K562 (cell line): ENCODE measurements at regions not wholly inside any gene's neighbourhood (a gene's known extent, or its start where the extent isn't known, plus 50 kb on each side); places are given as distances from the start of the nearest gene placed in this dataset.
A peak's percentile ranks its signal among the peaks of the same experiment; 100 is the strongest.

Experiments used
- BHLHE40 ChIP-seq: IDR thresholded peaks from 2 replicates; pipeline ENCODE4 v1.6.1; 2011; ENCODE audit warnings: low read length, improper control_type of control experiment
- COPS2 ChIP-seq: fragments of 450-650 bp; conservative IDR thresholded peaks from 2 replicates; pipeline ENCODE4 v1.6.1; 2016; ENCODE audit warnings: mild to moderate bottlenecking, moderate library complexity
- HDAC1 ChIP-seq, 2 experiments: fragments of 450-650 bp; IDR thresholded peaks; 2 replicates each; pipeline ENCODE4 v1.6.1; 2016 to 2017; ENCODE audit warnings: inconsistent platforms in 1 of 2, mild to moderate bottlenecking in 1 of 2, moderate library complexity in 1 of 2
- HEY1 ChIP-seq: fragments of 250-450 bp; sonication (Bioruptor Pico); IDR thresholded peaks from 2 replicates; pipeline ENCODE4 v1.5.0; 2020; ENCODE audit warnings: mild to moderate bottlenecking, moderate library complexity, borderline replicate concordance
- POLR2H ChIP-seq: IDR thresholded peaks from 2 replicates; pipeline ENCODE4 v1.6.1; 2016; ENCODE audit warnings: missing genetic modification characterization, low read depth, mild to moderate bottlenecking, control low read depth, missing compliant biosample characterization, moderate library complexity
- RBM25 ChIP-seq: fragments of 200-400 bp; formaldehyde crosslinking; IDR thresholded peaks from 2 replicates; pipeline ENCODE4 v1.6.1; 2018; ENCODE audit warnings: low read length, low read depth, moderate library complexity; ENCODE audit not compliant: severe bottlenecking
- SMC3 ChIP-seq: conservative IDR thresholded peaks from 2 replicates; pipeline ENCODE4 v1.6.1; 2011; ENCODE audit warnings: low read depth, low read length, improper control_type of control experiment; ENCODE audit not compliant: insufficient read depth
- TBL1XR1 ChIP-seq, 2 experiments: IDR thresholded peaks; 2 replicates each; pipeline ENCODE4 v1.6.1; 2012; ENCODE audit warnings: improper control_type of control experiment in 2 of 2, low read length in 2 of 2, mild to moderate bottlenecking in 1 of 2
- TOE1 ChIP-seq, 2 experiments: fragments of 450-650 bp in 1 of 2; sonication (generic) in 1 of 2; formaldehyde crosslinking in 1 of 2; IDR thresholded peaks; 2 replicates each; pipeline versions ENCODE4 v1.7.1 to v1.8.0; 2016 to 2022; ENCODE audit warnings: borderline replicate concordance in 2 of 2, mild to moderate bottlenecking in 2 of 2, antibody characterized with exemption in 1 of 2, inconsistent platforms in 1 of 2, low read depth in 1 of 2, missing genetic modification reagents in 1 of 2, moderate library complexity in 1 of 2
- ZNF12 ChIP-seq: sonication (generic); formaldehyde crosslinking; IDR thresholded peaks from 2 replicates; pipeline ENCODE4 v1.4.0; 2020; ENCODE audit warnings: mild to moderate bottlenecking, missing genetic modification reagents
- ZNF140 ChIP-seq: fragments of 250-450 bp; sonication (Bioruptor Pico); IDR thresholded peaks from 2 replicates; pipeline ENCODE4 v1.8.0; 2021; ENCODE audit warnings: moderate library complexity, mild to moderate bottlenecking, inconsistent platforms
- ZNF217 ChIP-seq: sonication (generic); formaldehyde crosslinking; IDR thresholded peaks from 2 replicates; pipeline ENCODE4 v1.8.0; 2022; ENCODE audit warnings: mild to moderate bottlenecking, missing genetic modification reagents
- TF ChIP-seq, protein P1 (sequence below): sonication (generic); formaldehyde crosslinking; IDR thresholded peaks from 2 replicates; pipeline ENCODE4 v1.8.1; 2023; ENCODE audit warnings: missing genetic modification reagents, mild to moderate bottlenecking, borderline replicate concordance
- TF ChIP-seq, protein P2 (sequence below): fragments of 250-450 bp; sonication (Bioruptor Pico); IDR thresholded peaks from 2 replicates; pipeline ENCODE4 v1.8.0; 2021; ENCODE audit warnings: moderate library complexity, mild to moderate bottlenecking, inconsistent platforms
- TF ChIP-seq, protein P3 (sequence below): sonication (generic); formaldehyde crosslinking; IDR thresholded peaks from 2 replicates; pipeline ENCODE4 v1.8.0; 2022; ENCODE audit warnings: mild to moderate bottlenecking, missing genetic modification reagents
- TF ChIP-seq, protein P4 (sequence below): IDR thresholded peaks from 3 replicates; pipeline ENCODE4 v1.6.1; 2011; ENCODE audit warnings: borderline replicate concordance, mild to moderate bottlenecking, moderate library complexity; ENCODE audit not compliant: insufficient read length; ENCODE audit errors: extremely low read depth

DNA sequence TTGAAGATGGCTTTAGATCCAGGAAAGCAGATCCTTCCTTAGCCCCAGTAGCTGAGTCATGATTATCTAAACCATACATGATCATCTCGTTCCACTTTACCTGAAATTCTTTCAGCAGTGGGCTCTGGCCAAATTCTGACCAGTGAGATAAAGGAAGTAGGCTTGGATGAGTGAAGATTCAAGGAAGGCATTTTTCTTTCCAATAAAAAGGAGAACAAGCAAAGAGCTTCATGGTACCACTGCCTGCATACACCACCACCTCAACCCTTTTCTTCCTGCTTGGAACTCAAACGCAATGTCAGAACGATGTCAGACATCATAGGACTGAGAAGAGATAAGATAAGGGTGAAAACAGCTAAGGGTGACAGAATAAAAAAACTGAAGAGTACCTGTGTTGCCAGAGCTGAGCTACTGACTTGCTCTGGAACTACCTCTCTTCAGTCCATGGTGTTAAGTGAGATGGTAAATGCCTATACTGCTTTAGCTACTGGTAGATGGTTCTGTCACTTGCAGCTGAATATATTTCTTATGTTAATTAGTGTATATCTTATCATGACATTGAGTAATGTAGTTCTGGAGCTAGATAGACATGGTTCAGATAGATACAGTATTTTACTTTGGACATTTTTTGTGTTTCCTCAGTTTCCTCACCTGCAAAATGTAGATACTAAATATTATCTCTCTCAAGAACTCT is 58.7 kb upstream of the ACVR1 start (continued):
- TF ChIP-seq, protein P1, sequence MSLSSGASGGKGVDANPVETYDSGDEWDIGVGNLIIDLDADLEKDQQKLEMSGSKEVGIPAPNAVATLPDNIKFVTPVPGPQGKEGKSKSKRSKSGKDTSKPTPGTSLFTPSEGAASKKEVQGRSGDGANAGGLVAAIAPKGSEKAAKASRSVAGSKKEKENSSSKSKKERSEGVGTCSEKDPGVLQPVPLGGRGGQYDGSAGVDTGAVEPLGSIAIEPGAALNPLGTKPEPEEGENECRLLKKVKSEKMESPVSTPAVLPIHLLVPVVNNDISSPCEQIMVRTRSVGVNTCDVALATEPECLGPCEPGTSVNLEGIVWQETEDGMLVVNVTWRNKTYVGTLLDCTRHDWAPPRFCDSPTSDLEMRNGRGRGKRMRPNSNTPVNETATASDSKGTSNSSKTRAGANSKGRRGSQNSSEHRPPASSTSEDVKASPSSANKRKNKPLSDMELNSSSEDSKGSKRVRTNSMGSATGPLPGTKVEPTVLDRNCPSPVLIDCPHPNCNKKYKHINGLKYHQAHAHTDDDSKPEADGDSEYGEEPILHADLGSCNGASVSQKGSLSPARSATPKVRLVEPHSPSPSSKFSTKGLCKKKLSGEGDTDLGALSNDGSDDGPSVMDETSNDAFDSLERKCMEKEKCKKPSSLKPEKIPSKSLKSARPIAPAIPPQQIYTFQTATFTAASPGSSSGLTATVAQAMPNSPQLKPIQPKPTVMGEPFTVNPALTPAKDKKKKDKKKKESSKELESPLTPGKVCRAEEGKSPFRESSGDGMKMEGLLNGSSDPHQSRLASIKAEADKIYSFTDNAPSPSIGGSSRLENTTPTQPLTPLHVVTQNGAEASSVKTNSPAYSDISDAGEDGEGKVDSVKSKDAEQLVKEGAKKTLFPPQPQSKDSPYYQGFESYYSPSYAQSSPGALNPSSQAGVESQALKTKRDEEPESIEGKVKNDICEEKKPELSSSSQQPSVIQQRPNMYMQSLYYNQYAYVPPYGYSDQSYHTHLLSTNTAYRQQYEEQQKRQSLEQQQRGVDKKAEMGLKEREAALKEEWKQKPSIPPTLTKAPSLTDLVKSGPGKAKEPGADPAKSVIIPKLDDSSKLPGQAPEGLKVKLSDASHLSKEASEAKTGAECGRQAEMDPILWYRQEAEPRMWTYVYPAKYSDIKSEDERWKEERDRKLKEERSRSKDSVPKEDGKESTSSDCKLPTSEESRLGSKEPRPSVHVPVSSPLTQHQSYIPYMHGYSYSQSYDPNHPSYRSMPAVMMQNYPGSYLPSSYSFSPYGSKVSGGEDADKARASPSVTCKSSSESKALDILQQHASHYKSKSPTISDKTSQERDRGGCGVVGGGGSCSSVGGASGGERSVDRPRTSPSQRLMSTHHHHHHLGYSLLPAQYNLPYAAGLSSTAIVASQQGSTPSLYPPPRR: no peak
- TF ChIP-seq, protein P2, sequence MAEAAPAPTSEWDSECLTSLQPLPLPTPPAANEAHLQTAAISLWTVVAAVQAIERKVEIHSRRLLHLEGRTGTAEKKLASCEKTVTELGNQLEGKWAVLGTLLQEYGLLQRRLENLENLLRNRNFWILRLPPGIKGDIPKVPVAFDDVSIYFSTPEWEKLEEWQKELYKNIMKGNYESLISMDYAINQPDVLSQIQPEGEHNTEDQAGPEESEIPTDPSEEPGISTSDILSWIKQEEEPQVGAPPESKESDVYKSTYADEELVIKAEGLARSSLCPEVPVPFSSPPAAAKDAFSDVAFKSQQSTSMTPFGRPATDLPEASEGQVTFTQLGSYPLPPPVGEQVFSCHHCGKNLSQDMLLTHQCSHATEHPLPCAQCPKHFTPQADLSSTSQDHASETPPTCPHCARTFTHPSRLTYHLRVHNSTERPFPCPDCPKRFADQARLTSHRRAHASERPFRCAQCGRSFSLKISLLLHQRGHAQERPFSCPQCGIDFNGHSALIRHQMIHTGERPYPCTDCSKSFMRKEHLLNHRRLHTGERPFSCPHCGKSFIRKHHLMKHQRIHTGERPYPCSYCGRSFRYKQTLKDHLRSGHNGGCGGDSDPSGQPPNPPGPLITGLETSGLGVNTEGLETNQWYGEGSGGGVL (CRISPR knock-in tag): no peak
- TF ChIP-seq, protein P3, sequence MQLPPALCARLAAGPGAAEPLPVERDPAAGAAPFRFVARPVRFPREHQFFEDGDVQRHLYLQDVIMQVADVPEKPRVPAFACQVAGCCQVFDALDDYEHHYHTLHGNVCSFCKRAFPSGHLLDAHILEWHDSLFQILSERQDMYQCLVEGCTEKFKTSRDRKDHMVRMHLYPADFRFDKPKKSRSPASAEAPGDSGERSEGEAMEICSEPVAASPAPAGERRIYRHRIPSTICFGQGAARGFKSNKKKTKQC (CRISPR knock-in tag): no peak
- TF ChIP-seq TBL1XR1 (IDR thresholded peaks at IDR 0.05; ENCODE audit: low read length in 2 of 2): no peak
- no peak for TF ChIP-seq COPS2
- TF ChIP-seq, protein P4, sequence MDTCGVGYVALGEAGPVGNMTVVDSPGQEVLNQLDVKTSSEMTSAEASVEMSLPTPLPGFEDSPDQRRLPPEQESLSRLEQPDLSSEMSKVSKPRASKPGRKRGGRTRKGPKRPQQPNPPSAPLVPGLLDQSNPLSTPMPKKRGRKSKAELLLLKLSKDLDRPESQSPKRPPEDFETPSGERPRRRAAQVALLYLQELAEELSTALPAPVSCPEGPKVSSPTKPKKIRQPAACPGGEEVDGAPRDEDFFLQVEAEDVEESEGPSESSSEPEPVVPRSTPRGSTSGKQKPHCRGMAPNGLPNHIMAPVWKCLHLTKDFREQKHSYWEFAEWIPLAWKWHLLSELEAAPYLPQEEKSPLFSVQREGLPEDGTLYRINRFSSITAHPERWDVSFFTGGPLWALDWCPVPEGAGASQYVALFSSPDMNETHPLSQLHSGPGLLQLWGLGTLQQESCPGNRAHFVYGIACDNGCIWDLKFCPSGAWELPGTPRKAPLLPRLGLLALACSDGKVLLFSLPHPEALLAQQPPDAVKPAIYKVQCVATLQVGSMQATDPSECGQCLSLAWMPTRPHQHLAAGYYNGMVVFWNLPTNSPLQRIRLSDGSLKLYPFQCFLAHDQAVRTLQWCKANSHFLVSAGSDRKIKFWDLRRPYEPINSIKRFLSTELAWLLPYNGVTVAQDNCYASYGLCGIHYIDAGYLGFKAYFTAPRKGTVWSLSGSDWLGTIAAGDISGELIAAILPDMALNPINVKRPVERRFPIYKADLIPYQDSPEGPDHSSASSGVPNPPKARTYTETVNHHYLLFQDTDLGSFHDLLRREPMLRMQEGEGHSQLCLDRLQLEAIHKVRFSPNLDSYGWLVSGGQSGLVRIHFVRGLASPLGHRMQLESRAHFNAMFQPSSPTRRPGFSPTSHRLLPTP: no peak
- TF ChIP-seq SMC3: no peak
- no peak for TF ChIP-seq POLR2H (tag)
- TF ChIP-seq ZNF217: no peak
- no peak for TF ChIP-seq ZNF140 (CRISPR knock-in tag)
- no peak for TF ChIP-seq RBM25
- peak in 1 of 2 experiments; percentile 39; a peak in 1 of 4 replicates for TF ChIP-seq HDAC1 (IDR thresholded peaks at IDR 0.05)
- no peak for TF ChIP-seq TOE1 (IDR thresholded peaks at IDR 0.05; ENCODE audit: borderline replicate concordance)
- no peak for TF ChIP-seq TOE1 (CRISPR knock-in tag; IDR thresholded peaks at IDR 0.05; ENCODE audit: borderline replicate concordance, low read depth)
- no peak for TF ChIP-seq BHLHE40
- no peak for TF ChIP-seq ZNF12 (CRISPR knock-in tag)
- TF ChIP-seq HEY1 (CRISPR knock-in tag): no peak
